Right atrium auricular region (tissue), 2 donors: ENCODE measurements at regions not wholly inside any gene's neighbourhood (a gene's known extent, or its start where the extent isn't known, plus 50 kb on each side); places are given as distances from the start of the nearest gene placed in this dataset.

Source experiments
- DNase-seq: peaks from one replicate; pipeline ENCODE4 v3.0.0-alpha.2; 2019; ENCODE audit warnings: low spot score
- H3K27ac ChIP-seq, 2 donors: fragments of 200-600 bp; sonication (generic); 1 replicate in 1 of 2; 2 replicates in 1 of 2; pipeline ENCODE4 v1.5.1; 2016 to 2019
- H3K27me3 ChIP-seq, 2 donors: fragments of 200-600 bp; sonication (generic); one replicate each; pipeline versions ENCODE4 v1.5.1 to v1.6.0; 2017 to 2019
- H3K36me3 ChIP-seq: fragments of 200-600 bp; sonication (generic); one replicate; pipeline ENCODE4 v1.5.1; 2016
- H3K4me1 ChIP-seq, 2 donors: fragments of 200-600 bp; sonication (generic); one replicate each; pipeline versions ENCODE4 v1.5.1 to v1.6.0; 2017 to 2019
- H3K4me3 ChIP-seq, 2 donors: fragments of 200-600 bp; sonication (generic); 1 replicate in 1 of 2; 2 replicates in 1 of 2; pipeline ENCODE4 v1.5.1; 2017 to 2019; ENCODE audit warnings: mild to moderate bottlenecking in 1 of 2, moderate library complexity in 1 of 2
- H3K9me3 ChIP-seq, 2 donors: fragments of 200-600 bp; sonication (generic); one replicate each; pipeline ENCODE4 v1.5.1; 2019
- CTCF ChIP-seq, 2 donors: fragments of 200-600 bp; sonication (generic); IDR thresholded peaks; one replicate each; pipeline ENCODE4 v1.5.1; 2019; ENCODE audit warnings: antibody characterized with exemption in 2 of 2

DNA sequence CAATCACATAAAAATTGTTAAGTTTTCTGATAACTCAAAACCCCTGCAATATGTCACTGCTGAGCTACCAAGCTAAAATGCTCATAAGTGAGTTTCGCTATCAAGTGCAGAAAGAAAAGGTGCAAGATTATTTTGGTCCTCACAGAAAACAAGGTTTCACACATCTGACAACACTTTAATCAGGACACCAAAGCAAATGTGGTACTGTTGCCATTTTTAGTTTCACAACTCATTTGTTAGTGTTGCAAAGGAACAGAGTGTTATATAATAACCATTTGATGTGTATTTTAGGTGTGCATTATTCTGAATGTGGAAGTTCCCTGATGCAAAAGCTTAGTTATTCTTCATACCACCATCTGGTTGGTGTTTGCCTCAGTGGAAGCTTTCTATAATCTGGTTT lies 956.2 kb downstream of the DSC3 start:
- H3K9me3 ChIP-seq: no peaks in the 10 kb centered on the region
- no peaks in the 10 kb centered on the region for H3K4me1 ChIP-seq
- no peak for DNase-seq
- no peaks in the 10 kb centered on the region for H3K36me3 ChIP-seq
- no peak overlapping the region for H3K27ac ChIP-seq
- TF ChIP-seq CTCF (IDR thresholded peaks at IDR 0.05): no peak
- no peaks in the 10 kb centered on the region for H3K27me3 ChIP-seq
- no peak overlapping the region for H3K4me3 ChIP-seq

GRCh38 chr18:30081122-30081521 lies 961.4 kb downstream of the DSC3 start:
- H3K4me3 ChIP-seq: no peak overlapping the region
- H3K36me3 ChIP-seq: no peaks in the 10 kb centered on the region
- no peaks in the 10 kb centered on the region for H3K27me3 ChIP-seq
- H3K4me1 ChIP-seq: no peaks in the 10 kb centered on the region
- TF ChIP-seq CTCF (IDR thresholded peaks at IDR 0.05): no peak
- no peak overlapping the region for H3K27ac ChIP-seq
- DNase-seq: no peak
- H3K9me3 ChIP-seq: peaks cover 0 to 10% of the 10 kb centered on the region in 2 donors

GRCh38 chr18:30072609-30073385 lies 969.7 kb downstream of the DSC3 start:
- no peaks in the 10 kb centered on the region for H3K27me3 ChIP-seq
- H3K27ac ChIP-seq: no peak overlapping the region
- no peak for DNase-seq
- TF ChIP-seq CTCF (IDR thresholded peaks at IDR 0.05): no peak
- H3K4me3 ChIP-seq: no peak overlapping the region
- peaks cover 0 to 18% of the 10 kb centered on the region in 2 donors for H3K9me3 ChIP-seq
- no peaks in the 10 kb centered on the region for H3K36me3 ChIP-seq
- H3K4me1 ChIP-seq: no peaks in the 10 kb centered on the region

- DNase-seq: no peak
- Histone ChIP-seq H3K9me3 (peaks cover 0 to 5% of the 10 kb centered on the region in 2 donors), H3K36me3 (no peaks in the 10 kb centered on the region), H3K27me3 (no peaks in the 10 kb centered on the region), H3K27ac (no peak overlapping the region), H3K4me3 (no peak overlapping the region), H3K4me1 (no peaks in the 10 kb centered on the region)
- no peak for TF ChIP-seq CTCF (IDR thresholded peaks at IDR 0.05)
Measured at GRCh38 chr18:30066288-30066687, 976.3 kb downstream of the DSC3 start.

DNA sequence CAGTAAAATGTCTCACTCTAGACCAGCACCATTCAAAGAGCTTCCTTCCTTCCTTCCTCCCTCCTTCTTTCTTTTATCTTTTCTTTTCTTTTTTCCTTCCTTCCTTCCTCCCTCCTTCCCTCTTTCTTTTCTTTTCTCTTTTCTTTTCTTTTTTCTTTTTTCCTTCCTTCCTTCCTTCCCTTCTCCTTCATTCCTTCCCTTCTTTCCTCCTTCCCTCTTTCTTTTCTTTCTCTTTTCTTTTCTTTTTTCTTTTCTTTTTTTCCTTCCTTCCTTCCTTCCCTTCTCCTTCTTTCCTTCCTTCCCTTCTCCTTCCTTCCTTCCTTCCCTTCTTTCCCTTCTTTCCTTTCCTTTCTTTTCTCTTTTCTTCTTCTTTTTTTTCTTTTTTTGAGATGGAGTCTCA lies 985.1 kb downstream of the DSC3 start:
- Histone ChIP-seq H3K27ac (no peak overlapping the region), H3K9me3 (no peaks in the 10 kb centered on the region), H3K36me3 (no peaks in the 10 kb centered on the region), H3K4me3 (no peak overlapping the region), H3K27me3 (no peaks in the 10 kb centered on the region), H3K4me1 (no peaks in the 10 kb centered on the region)
- no peak for TF ChIP-seq CTCF (IDR thresholded peaks at IDR 0.05)
- DNase-seq: no peak

DNA sequence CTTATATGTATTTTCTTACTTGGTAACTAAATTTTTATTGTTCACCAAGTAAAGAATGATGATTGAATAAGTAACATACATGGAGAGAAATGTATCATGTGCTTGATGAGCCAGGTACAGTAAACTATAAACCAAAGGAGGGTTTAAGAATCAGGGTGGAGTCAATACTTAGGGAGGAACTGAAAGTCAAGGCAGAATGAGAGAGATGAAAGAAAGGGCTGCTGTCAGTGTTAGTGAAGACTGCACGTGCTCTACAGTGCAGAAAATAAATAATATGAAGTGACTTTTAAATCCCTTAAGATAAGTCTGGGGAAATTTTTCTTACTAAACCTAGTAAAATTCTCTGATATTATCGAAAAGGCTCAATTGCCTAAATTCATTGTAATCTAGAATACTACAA lies 986.0 kb downstream of the DSC3 start:
- Histone ChIP-seq H3K9me3 (no peaks in the 10 kb centered on the region), H3K4me3 (no peak overlapping the region), H3K27me3 (no peaks in the 10 kb centered on the region), H3K27ac (no peak overlapping the region), H3K4me1 (no peaks in the 10 kb centered on the region), H3K36me3 (no peaks in the 10 kb centered on the region)
- no peak for DNase-seq
- TF ChIP-seq CTCF (IDR thresholded peaks at IDR 0.05): no peak
